Lower leg skin (tissue), 3 donors: ENCODE measurements at regions not wholly inside any gene's neighbourhood (a gene's known extent, or its start where the extent isn't known, plus 50 kb on each side); places are given as distances from the start of the nearest gene placed in this dataset.

Source experiments
- CTCF ChIP-seq, 3 donors: fragments of 450-650 bp; IDR thresholded peaks; one replicate each; pipeline ENCODE4 v1.5.1; 2016; ENCODE audit warnings: antibody characterized with exemption in 3 of 3, mild to moderate bottlenecking in 3 of 3, moderate library complexity in 2 of 3
- POLR2A ChIP-seq, 2 donors: fragments of 450-650 bp; IDR thresholded peaks; one replicate each; pipeline ENCODE4 v1.6.1; 2016 to 2017; ENCODE audit warnings: antibody characterized with exemption in 2 of 2, mild to moderate bottlenecking in 1 of 2, moderate library complexity in 1 of 2

GRCh38 chr12:123077298-123078119 lies 73.4 kb downstream of the PITPNM2 start:
- no peak for TF ChIP-seq CTCF (IDR thresholded peaks at IDR 0.05)
- no peak for TF ChIP-seq POLR2A (IDR thresholded peaks at IDR 0.05)
